Naive thymus-derived CD8-positive, alpha-beta T cell (primary cell): ENCODE measurements at regions not wholly inside any gene's neighbourhood (a gene's known extent, or its start where the extent isn't known, plus 50 kb on each side); places are given as distances from the start of the nearest gene placed in this dataset.

Experiments used
- ATAC-seq, 2 donors: fragments of 150-1000 bp; cut with Tn5 transposase in 1 of 2; sonication (Bioruptor Pico), chemical (Tn5 transposase) in 1 of 2; 1 replicate in 1 of 2; 2 replicates in 1 of 2; pipeline ENCODE4 v1.10.0; 2021; ENCODE audit warnings: mild to moderate bottlenecking in 2 of 2, moderate library complexity in 2 of 2
- POLR2A ChIA-PET: fragments of 350-600 bp; sonication (Branson Sonifier 250); formaldehyde crosslinking; loops from one replicate; lab custom pipeline; 2021; ENCODE audit warnings: antibody characterized with exemption; lab: Charles Lee
- DNase-seq, 10 donors: peaks; one replicate each; pipeline versions ENCODE4 v3.0.0 to v3.0.0-alpha.2; 2020 to 2022
- H3K27ac Mint-ChIP-seq, 10 donors: one replicate each; pipeline ENCODE4 v1.8.0; 2020 to 2022; ENCODE audit warnings: mild to moderate bottlenecking in 10 of 10, mixed read lengths in 10 of 10, moderate library complexity in 4 of 10, inconsistent platforms in 1 of 10
- H3K27me3 Mint-ChIP-seq, 5 donors: one replicate each; pipeline ENCODE4 v1.8.0; 2021 to 2022; ENCODE audit warnings: mixed read lengths in 5 of 5
- H3K36me3 Mint-ChIP-seq, 3 donors: one replicate each; pipeline ENCODE4 v1.8.0; 2020 to 2022; ENCODE audit warnings: mixed read lengths in 3 of 3, mild to moderate bottlenecking in 2 of 3, inconsistent platforms in 1 of 3
- H3K4me1 Mint-ChIP-seq, 4 donors: one replicate each; pipeline ENCODE4 v1.8.0; 2021 to 2022; ENCODE audit warnings: mixed read lengths in 4 of 4
- H3K4me3 Mint-ChIP-seq, 10 donors: one replicate each; pipeline ENCODE4 v1.8.0; 2020 to 2022; ENCODE audit warnings: mild to moderate bottlenecking in 10 of 10, mixed read lengths in 10 of 10, moderate library complexity in 6 of 10, inconsistent platforms in 1 of 10
- H3K9me3 Mint-ChIP-seq, 9 donors: one replicate each; pipeline ENCODE4 v1.8.0; 2020 to 2022; ENCODE audit warnings: mixed read lengths in 9 of 9, mild to moderate bottlenecking in 3 of 9, inconsistent platforms in 1 of 9, moderate library complexity in 1 of 9

DNA sequence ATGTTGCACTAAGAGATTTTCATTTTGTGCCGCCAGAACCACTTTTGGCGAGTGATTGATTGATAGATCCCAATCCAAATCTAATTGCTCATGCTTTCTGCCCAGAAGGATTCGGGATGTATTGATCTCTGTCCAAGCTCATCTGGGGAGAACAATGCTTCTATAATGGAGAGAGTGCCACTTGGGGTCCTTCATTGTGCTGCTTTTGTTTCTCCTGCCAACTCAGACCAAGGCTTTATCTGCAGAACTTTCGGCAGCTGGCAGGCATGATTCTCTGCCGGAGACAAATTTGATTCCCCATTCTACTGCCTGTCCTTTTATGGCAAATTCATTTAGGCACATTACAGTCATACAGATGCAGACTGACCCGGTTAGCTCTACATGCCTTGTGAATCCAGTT, 62.9 kb upstream of the NTM start:
- no peak for ATAC-seq
- peaks cover 0 to 26% (median 7%) of the 10 kb centered on the region in 5 donors for H3K27me3 Mint-ChIP-seq
- H3K4me1 Mint-ChIP-seq, result no peaks in the 10 kb centered on the region
- H3K4me3 Mint-ChIP-seq, result no peak overlapping the region
- DNase-seq, result no peak
- POLR2A ChIA-PET, result no interaction called here
- peaks cover 0 to 5% (median under 1%) of the 10 kb centered on the region in 9 donors for H3K9me3 Mint-ChIP-seq
- H3K27ac Mint-ChIP-seq, result no peak overlapping the region
- H3K36me3 Mint-ChIP-seq, result no peaks in the 10 kb centered on the region

DNA sequence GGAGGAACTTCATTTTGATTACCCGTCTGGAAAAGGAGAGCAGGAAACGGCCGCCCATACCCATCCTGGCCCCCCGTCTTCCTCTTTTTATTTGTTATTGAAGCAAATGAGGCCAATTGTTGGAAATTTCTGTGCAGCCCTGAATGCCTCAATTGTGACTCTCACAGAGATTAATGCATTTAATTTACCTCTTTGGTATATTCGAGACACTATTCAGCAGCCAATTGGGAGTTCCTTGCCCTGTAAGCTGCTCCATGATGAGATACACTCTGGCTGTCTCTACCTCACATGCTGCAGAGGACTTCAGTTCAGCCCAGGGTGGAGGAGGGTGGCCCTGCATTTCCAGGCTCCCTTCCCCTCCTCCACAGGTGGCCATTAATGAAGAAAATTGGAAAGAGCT, 60.6 kb upstream of the NTM start:
- Mint-ChIP-seq H3K9me3 (peaks cover 0 to 10% (median 2%) of the 10 kb centered on the region in 9 donors), H3K27ac (no peak overlapping the region), H3K4me3 (no peak overlapping the region), H3K36me3 (no peaks in the 10 kb centered on the region), H3K4me1 (no peaks in the 10 kb centered on the region), H3K27me3 (peaks cover 0 to 26% (median 9%) of the 10 kb centered on the region in 5 donors)
- ATAC-seq (no peak), DNase-seq (no peak)
- POLR2A ChIA-PET, result no interaction called here

DNA sequence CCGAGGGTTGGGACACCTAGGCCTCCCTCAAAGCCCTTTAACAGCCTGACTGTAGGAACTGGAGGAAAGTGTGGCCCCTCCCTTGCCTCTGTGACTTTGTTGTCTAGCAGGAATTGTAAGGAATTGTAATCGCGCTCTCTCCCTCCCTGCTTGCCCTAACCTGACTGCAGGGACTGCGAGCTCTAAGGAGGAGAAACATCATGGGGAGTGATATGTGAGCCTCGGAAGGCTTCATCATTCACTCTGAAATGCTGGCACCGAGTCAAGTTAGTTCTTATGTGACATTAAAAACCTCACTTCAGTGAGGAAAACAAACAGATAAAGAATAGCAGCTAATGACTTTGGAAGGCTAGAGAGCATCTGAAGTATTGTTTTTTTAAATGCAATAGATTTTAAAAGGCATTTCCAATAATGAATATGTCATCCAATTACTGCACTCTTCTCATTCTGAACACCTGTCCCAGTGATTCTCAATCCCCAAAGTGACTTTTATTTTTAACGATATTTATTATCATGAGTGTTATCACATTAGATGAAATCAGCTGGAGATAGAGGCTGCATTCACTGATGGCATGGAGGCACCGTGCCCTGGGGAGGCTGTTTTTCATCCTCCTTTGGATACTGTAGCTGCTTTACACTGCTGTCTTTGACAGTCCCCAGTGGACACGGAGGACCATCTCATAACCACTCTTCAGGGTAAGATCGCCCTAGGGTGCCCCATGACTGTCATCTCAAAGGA, 58.5 kb upstream of the NTM start:
- Mint-ChIP-seq H3K36me3 (no peaks in the 10 kb centered on the region), H3K27ac (no peak overlapping the region), H3K9me3 (peaks cover 0 to 22% (median 7%) of the 10 kb centered on the region in 9 donors), H3K27me3 (peaks cover 0 to 26% (median 9%) of the 10 kb centered on the region in 5 donors), H3K4me1 (no peaks in the 10 kb centered on the region), H3K4me3 (no peak overlapping the region)
- no peak for DNase-seq
- POLR2A ChIA-PET, result no interaction called here
- ATAC-seq, result no peak
